GM08714 (cell line): ENCODE measurements at regions not wholly inside any gene's neighbourhood (a gene's known extent, or its start where the extent isn't known, plus 50 kb on each side); places are given as distances from the start of the nearest gene placed in this dataset.
"Not testable (repeated sequence)": the region's sequence is repeated elsewhere in the genome, so short reads cannot be mapped to it uniquely, and the experiment has no call there.

Source experiments
- H3K4me3 ChIP-seq: fragments of 200-500 bp; sonication (Bioruptor generic); 2 replicates; pipeline ENCODE4 v1.5.1; 2014; ENCODE audit warnings: mild to moderate bottlenecking, low read length, inconsistent platforms
- ZNF274 ChIP-seq: IDR thresholded peaks from 2 replicates; pipeline ENCODE4 v1.6.1; 2012; ENCODE audit warnings: mild to moderate bottlenecking, low read depth, low read length

DNA sequence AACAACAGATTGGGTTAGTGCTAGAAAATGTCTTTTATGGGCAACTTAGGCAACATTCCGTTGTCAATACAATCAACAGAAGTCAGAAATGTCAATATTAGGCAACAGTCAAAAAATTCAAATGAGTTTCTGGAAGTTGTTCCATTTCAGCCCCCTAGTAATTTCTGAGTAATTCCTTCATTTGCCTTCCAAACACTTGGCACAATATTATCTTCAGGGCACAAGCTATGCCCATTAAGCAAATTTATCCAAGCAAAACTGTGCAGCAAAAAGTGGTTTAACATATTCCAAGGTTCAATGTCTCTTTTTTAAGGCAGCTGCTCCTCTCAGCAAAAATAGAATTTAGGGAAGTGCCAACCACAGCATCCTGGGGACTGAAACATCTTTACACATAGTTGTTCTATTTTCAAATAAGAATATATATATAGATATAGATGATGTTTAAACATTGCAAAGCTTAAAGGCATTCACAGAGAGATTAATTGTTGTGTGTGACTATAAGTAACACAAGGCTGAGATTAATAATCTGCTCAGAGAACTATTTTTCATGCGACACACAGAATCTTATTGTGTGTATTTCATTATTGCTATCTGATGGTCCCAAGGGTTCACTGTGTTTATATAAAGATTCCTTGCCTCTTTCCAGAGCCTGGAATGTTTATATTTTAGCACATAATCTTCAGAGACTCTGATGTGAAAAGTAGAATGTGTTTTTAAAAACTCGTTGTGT lies 75.2 kb upstream of the ADTRP start:
- no peak overlapping the region for H3K4me3 ChIP-seq
- no peak for TF ChIP-seq ZNF274

DNA sequence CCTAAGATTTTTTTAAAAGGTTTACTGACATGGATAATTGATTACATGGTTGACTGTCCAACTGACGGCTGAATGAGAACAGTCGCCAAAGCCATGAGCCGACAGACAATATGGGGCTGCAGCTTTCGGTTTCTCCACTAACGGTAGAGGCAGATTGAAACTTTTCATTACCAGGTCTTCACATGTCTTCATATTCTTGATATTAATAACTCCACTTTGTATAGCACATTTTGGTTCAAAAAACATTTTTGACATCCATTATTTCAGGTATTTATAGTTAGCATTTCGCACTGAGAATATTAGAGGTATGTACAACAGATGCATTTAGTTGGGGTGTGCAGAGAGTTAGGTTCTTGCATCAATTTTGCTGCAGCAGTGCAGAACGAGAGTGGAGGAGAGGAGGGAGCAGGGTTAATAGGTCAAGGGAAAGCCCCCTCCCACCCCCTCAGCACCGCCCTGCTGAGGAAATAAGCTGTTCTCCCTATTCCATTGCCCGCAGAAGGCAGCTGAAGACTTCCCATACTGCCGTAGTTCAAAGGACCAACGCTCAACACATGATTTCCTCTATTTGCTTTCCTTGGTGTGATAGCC lies 73.6 kb upstream of the ADTRP start:
- TF ChIP-seq ZNF274: no peak
- H3K4me3 ChIP-seq: no peak overlapping the region; the same call in 1 of the 2 replicates

DNA sequence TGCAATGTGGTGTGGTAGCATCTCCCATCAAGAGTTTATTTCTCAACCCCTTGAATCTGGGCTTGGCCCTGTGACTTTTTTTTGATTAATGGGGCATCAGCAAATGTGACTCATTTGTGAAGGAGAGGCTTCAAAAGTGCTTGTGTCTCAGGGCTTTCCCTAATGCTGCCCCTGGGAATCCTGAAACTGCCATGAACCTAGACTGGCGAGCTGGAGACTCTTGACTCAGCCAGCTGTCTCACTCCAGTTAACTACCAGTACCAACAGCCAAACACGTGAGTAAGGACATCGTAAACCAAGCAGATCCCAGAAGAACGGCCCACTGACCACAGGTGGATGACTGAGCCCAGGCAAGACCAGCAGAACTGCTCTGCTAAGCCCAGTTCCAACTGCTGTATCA lies 72.8 kb upstream of the ADTRP start:
- H3K4me3 ChIP-seq: no peak overlapping the region
- no peak for TF ChIP-seq ZNF274

DNA sequence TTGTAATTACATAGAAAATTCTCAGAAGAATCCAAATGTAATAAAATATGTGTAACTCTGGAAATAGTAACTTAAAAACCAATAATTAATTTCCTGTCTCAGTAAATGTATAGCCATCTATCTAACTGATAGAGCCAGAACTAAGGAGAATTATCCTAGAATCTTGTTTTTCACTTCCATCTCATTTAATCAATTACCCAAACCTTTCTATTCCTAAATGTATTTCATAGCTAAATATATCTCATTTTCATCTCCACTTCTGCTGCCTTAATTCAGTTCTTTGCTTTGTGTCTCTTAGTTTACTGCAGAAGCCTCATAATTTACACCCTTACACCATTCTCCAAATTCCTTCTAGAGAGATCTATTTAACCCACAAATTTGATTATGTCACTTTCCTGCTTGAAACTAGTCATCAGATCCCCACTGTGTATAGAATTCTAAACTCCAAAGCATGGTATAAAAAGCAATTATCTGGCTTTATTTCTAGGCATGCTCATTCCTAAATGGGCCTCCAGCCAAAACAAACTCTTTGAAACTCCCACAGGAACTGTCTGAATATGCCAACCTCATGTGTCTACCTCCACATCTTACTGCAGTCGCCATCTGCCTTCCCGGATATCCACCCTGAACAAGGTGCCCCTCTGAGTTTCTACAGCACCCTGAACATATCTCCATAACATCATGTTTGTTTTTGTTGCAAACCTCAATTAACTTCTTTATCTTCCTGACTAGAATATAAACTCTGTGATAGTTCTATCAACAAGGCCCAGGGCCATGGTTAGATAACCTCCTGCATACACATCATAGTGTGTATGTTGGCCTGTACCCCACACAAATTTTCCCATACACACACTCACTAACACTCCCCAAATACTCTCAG lies 70.5 kb upstream of the ADTRP start:
- no peak overlapping the region for H3K4me3 ChIP-seq
- TF ChIP-seq ZNF274: no peak

DNA sequence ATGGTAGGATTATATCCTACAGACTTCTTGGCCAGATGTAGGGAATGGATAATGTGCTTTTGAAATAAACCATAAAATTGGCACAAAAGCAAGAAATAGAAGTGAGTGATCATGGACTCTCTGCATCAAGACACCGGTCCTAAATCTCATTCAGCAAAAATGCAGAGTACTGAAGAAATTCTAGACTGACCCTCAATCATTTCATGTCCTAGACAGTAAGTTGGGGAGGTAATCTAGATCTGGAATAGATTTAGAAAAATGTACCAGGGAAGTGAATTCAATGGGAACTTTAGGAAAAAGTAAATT lies 69.7 kb upstream of the ADTRP start:
- H3K4me3 ChIP-seq: no peak overlapping the region
- no peak for TF ChIP-seq ZNF274

DNA sequence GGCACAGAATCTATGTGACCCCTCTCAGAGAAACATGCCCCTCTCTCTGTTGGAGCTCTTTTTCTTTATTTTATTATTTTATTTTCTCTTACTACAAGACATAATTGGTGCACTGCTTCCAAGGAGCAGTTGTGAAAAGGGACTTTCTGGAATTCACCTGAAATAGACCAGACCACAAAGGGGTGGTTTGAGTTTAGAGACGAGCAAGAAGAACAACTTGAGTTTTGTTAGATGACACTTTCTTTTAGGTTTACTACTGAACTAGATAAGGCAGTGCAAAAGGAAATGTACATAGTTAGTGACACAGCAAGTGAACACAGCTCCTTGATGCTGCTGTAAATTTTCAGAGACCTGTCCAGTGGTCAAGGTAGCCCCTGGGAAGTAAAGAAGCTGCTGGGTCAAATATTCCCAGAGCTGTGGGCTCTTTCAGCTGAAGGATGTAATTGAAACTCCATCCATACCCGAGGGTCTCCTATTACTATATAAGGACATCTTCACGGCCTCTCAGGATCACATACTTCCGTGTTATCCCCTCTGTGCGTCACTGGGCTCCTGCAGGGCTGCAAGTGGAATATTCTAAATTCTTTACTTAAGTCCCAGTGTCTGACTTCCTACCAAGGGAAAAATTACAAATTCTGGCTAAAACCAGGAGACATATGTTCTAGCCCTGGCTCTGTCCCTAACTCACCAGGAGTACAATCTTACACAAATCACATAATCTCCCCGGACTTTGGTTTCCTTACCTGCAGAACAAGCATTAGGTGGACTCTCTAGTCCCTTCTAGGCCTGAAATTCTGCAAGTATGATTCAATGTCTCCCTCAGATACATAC lies 69.1 kb upstream of the ADTRP start:
- no peak for TF ChIP-seq ZNF274
- no peak overlapping the region for H3K4me3 ChIP-seq

DNA sequence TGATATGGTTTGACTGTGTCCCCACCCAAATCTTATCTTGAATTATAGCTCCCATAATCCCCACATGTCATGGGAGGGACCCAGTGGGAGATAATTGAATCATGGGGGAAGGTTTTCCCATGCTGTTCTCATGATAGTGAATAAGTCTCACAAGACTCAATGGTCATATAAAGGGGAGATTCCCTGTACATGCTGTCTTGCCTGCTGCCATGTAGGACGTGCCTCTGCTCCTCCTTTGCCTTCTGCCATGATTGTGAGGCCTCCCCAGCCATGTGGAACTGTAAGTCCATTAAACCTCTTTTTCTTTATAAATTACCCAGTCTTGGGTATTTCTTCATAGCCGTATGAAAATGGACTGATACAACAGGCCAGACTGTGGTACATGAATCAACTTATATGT lies 68.5 kb upstream of the ADTRP start:
- not testable (repeated sequence) for H3K4me3 ChIP-seq

DNA sequence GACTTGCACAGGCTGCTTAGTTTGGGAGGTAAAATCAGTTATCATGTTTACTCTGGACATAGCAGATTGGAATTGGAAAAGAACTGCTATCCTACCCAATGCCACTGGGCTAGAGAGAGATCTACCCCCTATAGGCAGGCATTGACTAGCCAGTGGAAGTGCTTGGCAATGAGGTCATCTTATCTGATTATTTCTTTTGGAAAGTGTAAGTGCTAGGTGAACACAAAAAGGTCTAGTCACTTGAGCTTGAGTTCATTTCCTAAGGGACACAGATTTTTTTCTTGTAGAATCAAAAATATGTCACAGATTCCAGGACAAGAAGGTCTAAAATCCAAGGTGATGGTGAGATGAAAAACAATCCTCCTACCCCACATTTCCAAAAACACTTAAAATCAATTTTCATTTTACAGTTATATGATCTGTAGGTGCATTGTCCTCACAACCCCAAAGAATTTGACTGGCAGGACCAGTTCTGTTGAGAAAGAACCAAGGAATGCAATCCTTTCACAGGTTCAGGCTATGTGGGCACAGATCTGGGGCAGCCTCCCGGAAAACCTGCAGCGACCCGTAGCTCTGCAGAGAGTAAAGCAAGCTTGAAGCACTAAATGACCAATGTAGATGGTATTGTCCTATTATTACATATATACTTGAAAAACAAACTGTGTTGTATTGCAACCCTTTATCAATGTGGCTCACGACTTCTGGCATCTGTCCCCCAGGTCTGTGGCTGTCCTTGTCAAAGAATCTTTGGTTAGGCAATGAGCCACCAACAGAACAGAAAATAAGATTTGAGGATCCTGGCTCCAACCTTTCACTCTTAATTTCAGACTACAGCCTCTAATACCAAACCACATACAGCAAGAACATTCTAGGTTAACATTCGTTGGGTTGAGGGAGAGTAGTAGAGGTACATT lies 67.3 kb upstream of the ADTRP start:
- no peak for TF ChIP-seq ZNF274
- no peak overlapping the region for H3K4me3 ChIP-seq

DNA sequence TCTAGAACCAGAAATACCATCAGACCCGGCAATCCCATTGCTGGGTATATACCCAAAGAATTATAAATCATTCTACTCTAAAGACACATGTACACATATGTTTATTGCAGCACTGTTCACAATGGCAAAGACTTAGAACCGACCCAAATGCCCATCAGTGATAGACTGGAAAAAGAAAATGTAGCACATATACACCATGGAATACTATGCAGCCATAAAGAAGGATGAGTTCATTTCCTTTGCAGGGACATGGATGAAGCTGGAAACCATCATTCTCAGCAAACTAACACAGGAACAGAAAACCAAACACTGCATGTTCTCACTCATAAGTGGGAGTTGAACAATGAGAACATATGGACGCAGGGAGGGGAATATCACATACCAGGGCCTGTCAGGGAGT lies 64.2 kb upstream of the ADTRP start:
- not testable (repeated sequence) for H3K4me3 ChIP-seq

DNA sequence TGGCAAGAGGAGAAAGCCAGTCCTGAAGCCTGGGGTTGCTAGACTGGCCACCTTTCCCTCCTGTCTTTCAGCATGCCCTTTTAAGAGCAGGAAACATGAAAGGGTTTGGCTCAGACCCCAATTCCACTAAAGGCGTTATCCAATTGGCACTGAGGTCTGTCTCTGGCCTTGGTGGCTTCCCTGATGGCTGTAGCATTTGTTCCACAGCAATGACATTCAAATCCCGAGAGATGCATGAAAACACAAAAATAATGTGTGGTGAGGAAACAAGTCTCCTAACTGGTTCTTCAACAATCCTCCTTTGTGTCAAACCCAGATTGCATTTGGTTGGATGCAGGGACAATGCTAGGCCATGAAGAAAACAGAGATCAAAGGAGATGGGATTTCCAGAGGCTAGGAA lies 56.5 kb upstream of the ADTRP start:
- H3K4me3 ChIP-seq: no peak overlapping the region
- TF ChIP-seq ZNF274: no peak

DNA sequence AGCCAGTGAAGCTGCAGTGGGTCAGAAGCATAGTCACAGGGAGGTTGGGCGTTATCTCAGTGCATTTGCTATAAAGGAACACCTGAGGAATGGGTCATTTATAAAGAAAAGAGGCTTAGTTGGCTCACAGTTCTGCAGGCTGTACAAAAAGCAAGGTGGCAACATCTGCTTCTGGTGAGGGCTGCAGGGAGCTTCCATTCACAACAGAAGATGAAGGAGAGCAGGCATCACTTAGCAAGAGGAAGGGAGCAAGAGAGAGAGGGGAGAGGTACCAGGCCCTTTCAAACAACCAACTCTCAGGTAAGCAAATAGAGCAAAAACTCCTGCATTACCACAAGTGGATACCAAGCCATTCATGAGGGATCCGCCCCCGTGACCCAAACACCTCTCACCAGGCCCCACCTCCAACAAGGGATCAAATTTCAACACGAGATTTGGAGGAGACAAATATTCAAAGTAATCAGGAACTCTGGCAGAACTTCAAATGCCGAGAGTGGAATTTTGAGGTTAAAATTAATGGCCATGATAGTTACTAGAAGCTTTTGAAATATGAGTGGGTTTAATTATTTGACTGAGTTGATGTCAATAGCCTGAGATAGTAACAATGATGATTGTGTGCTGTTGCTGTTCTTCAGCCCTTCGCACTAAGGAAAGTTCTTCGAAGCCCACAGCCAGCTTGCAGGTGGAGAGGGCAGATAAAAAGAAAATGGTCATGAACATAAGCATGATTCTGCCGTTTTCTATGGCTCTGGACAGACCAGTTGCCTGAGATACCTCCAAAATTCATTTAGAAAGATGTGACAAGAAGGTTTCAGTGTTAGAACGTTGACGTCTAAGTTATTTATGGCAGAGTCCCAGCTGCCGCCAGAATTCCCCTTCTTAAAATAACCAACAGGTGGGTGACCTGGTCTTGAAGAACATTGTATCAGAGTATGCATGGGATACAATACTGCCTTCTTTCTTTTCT lies 55.3 kb upstream of the ADTRP start:
- peak overlapping the region; percentile 12; the same call in 1 of the 2 replicates for H3K4me3 ChIP-seq
- no peak for TF ChIP-seq ZNF274

DNA sequence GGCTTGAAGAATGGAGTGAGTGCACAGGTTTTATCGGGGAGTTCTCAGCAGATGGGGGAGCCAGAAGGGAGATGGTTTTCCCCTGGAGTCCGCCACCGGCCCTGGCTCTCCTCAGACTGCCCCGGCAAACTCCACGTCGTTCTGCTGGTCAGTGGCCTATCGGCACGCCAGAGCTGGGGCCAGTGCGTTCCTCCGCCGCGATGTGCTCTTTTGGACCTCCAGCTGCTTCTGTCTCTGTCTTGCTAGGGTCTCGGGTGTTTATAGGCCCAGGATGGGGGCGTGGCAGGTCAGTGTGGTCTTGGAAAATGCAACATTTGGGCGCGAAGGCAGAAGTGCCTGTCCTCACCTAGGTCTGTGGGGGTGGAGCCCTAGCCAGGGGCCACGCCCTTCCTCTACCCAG lies 53.0 kb upstream of the ADTRP start:
- H3K4me3 ChIP-seq: no peak overlapping the region
- TF ChIP-seq ZNF274: no peak
